K562 (cell line): ENCODE measurements at regions not wholly inside any gene's neighbourhood (a gene's known extent, or its start where the extent isn't known, plus 50 kb on each side); places are given as distances from the start of the nearest gene placed in this dataset.
A peak's percentile ranks its signal among the peaks of the same experiment; 100 is the strongest.

ENCODE experiments used
- BRF1 ChIP-seq: IDR thresholded peaks from 3 replicates; pipeline ENCODE4 v1.6.1; 2011; ENCODE audit warnings: borderline replicate concordance, mild to moderate bottlenecking; ENCODE audit not compliant: insufficient read length; ENCODE audit errors: extremely low read depth
- CBFA2T2 ChIP-seq: fragments of 450-650 bp; conservative IDR thresholded peaks from 2 replicates; pipeline ENCODE4 v1.6.1; 2017; ENCODE audit warnings: mild to moderate bottlenecking
- CEBPB ChIP-seq: fragments of 450-650 bp; IDR thresholded peaks from 2 replicates; pipeline ENCODE4 v1.6.1; 2016; ENCODE audit warnings: missing genetic modification characterization, missing compliant biosample characterization
- CTBP1 ChIP-seq: fragments of 450-650 bp; IDR thresholded peaks from 2 replicates; pipeline ENCODE4 v1.6.1; 2016; ENCODE audit warnings: borderline replicate concordance
- DDX20 ChIP-seq: fragments of 450-650 bp; IDR thresholded peaks from 2 replicates; pipeline ENCODE4 v1.6.1; 2016; ENCODE audit warnings: missing genetic modification characterization, low read depth, mild to moderate bottlenecking, missing compliant biosample characterization, moderate library complexity
- EGR1 ChIP-seq: fragments of 450-650 bp; conservative IDR thresholded peaks from 2 replicates; pipeline ENCODE4 v1.6.1; 2017; ENCODE audit warnings: mild to moderate bottlenecking
- EZH2 ChIP-seq: IDR thresholded peaks from 2 replicates; pipeline ENCODE4 v1.6.1; 2012; ENCODE audit warnings: low read depth, mild to moderate bottlenecking, inconsistent platforms, low read length, borderline replicate concordance
- NFIC ChIP-seq: fragments of 450-650 bp; IDR thresholded peaks from 2 replicates; pipeline ENCODE4 v1.6.1; 2017; ENCODE audit warnings: mild to moderate bottlenecking, inconsistent platforms
- RCOR1 ChIP-seq, 2 experiments: IDR thresholded peaks; 2 replicates each; pipeline ENCODE4 v1.6.1; 2012; ENCODE audit warnings: low read depth in 2 of 2, low read length in 2 of 2, borderline replicate concordance in 1 of 2, improper control_type of control experiment in 1 of 2
- SOX6 ChIP-seq: fragments of 450-650 bp; IDR thresholded peaks from 2 replicates; pipeline ENCODE4 v1.6.1; 2014; ENCODE audit warnings: mild to moderate bottlenecking
- TAL1 ChIP-seq: fragments of 450-650 bp; IDR thresholded peaks from 2 replicates; pipeline ENCODE4 v1.6.1; 2016; ENCODE audit warnings: mild to moderate bottlenecking
- TBP ChIP-seq: optimal IDR thresholded peaks from 2 replicates; pipeline ENCODE3; 2011; ENCODE audit warnings: low read depth, low read length, improper control_type of control experiment
- TEAD4 ChIP-seq, 2 experiments: sonication (generic) in 1 of 2; formaldehyde crosslinking in 1 of 2; IDR thresholded peaks; 2 replicates each; pipeline versions ENCODE4 v1.6.1 to v1.8.0; 2012 to 2022; ENCODE audit warnings: borderline replicate concordance in 1 of 2, inconsistent platforms in 1 of 2, low read length in 1 of 2, mild to moderate bottlenecking in 1 of 2, missing genetic modification reagents in 1 of 2
- ZNF143 ChIP-seq: sonication (generic); formaldehyde crosslinking; IDR thresholded peaks from 2 replicates; pipeline ENCODE4 v1.9.0; 2022; ENCODE audit warnings: mild to moderate bottlenecking, missing genetic modification reagents
- ZNF75A ChIP-seq: fragments of 450-650 bp; formaldehyde crosslinking; IDR thresholded peaks from 2 replicates; pipeline ENCODE4 v1.4.0; 2020; ENCODE audit warnings: mild to moderate bottlenecking
- ZNF778 ChIP-seq: fragments of 450-650 bp; formaldehyde crosslinking; IDR thresholded peaks from 2 replicates; pipeline ENCODE4 v1.4.0; 2020; ENCODE audit warnings: mild to moderate bottlenecking, moderate library complexity
- TF ChIP-seq, protein P1 (sequence below), 2 experiments: IDR thresholded peaks in 1 of 2; conservative IDR thresholded peaks in 1 of 2; 2 replicates each; pipeline ENCODE4 v1.6.1; 2016; ENCODE audit warnings: low read depth in 2 of 2, mild to moderate bottlenecking in 1 of 2, missing compliant biosample characterization in 1 of 2, missing genetic modification characterization in 1 of 2, moderate library complexity in 1 of 2
- TF ChIP-seq, protein P2 (sequence below): sonication (generic); formaldehyde crosslinking; IDR thresholded peaks from 2 replicates; pipeline ENCODE4 v1.8.0; 2022; ENCODE audit warnings: missing genetic modification reagents, mild to moderate bottlenecking, moderate library complexity, borderline replicate concordance
- TF ChIP-seq, protein P3 (sequence below): fragments of 450-650 bp; IDR thresholded peaks from 2 replicates; pipeline ENCODE4 v1.6.1; 2016
- TF ChIP-seq, protein P4 (sequence below): fragments of 200-800 bp; sonication (Bioruptor generic); IDR thresholded peaks from 2 replicates; pipeline ENCODE4 v1.6.1; 2017; ENCODE audit warnings: missing genetic modification characterization, missing compliant biosample characterization
- TF ChIP-seq, protein P5 (sequence below): sonication (generic); formaldehyde crosslinking; IDR thresholded peaks from 2 replicates; pipeline ENCODE4 v1.8.1; 2023; ENCODE audit warnings: mild to moderate bottlenecking, missing genetic modification reagents

DNA sequence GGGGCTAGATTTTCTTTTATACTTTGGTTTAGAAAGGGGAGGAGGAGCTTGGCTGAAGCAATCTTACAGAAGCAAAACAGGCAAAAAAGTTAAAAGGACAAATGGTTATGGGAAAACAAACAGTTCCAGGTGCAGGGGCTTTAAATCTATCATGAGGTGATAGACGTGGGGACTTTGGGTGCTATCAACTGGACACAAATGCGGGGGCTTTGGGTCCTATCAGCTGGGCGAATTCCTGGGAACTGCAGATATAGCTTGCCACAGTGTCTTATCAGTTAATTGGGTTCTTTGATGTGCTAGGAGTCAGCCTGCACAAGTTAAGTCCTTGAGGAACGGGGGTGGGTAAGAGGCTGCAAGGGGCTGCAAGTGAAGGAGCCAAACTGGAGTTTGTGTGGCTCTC is 260.6 kb downstream of the TUBA3C start (continued):
- TF ChIP-seq CBFA2T2 (peak; percentile 86), NFIC (peak; percentile 67), TBP (no peak), RCOR1 (IDR thresholded peaks at IDR 0.05; ENCODE audit: borderline replicate concordance in 1 of 2, low read depth in 2 of 2, low read length in 2 of 2) (peak in 1 of 2 experiments; percentile 48; a peak in 2 of 4 replicates), ZNF143 (no peak), ZNF75A (no peak), BRF1 (no peak), CTBP1 (no peak), SOX6 (peak; percentile 58), EGR1 (peak; percentile 44; the same call in 1 of the 2 replicates), TEAD4 (IDR thresholded peaks at IDR 0.05; ENCODE audit: low read length) (peak; percentile 86), TEAD4 (CRISPR knock-in tag; IDR thresholded peaks at IDR 0.05; ENCODE audit: borderline replicate concordance) (no peak), DDX20 (tag) (no peak), CEBPB (tag) (no peak), ZNF778 (CRISPR knock-in tag) (no peak), EZH2 (no peak), TAL1 (peak; percentile 82)
- TF ChIP-seq, protein P1, sequence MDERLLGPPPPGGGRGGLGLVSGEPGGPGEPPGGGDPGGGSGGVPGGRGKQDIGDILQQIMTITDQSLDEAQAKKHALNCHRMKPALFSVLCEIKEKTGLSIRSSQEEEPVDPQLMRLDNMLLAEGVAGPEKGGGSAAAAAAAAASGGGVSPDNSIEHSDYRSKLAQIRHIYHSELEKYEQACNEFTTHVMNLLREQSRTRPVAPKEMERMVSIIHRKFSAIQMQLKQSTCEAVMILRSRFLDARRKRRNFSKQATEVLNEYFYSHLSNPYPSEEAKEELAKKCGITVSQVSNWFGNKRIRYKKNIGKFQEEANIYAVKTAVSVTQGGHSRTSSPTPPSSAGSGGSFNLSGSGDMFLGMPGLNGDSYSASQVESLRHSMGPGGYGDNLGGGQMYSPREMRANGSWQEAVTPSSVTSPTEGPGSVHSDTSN (CRISPR knock-in tag; IDR thresholded peaks at IDR 0.05; ENCODE audit: low read depth) = no peak
- TF ChIP-seq, protein P1 (tag; conservative IDR thresholded peaks at IDR 0.05; ENCODE audit: low read depth) = 0 out of 2 replicates have a peak, but pooled peaks have one; percentile 14
- TF ChIP-seq, protein P2, sequence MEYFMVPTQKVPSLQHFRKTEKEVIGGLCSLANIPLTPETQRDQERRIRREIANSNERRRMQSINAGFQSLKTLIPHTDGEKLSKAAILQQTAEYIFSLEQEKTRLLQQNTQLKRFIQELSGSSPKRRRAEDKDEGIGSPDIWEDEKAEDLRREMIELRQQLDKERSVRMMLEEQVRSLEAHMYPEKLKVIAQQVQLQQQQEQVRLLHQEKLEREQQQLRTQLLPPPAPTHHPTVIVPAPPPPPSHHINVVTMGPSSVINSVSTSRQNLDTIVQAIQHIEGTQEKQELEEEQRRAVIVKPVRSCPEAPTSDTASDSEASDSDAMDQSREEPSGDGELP (CRISPR knock-in tag) = peak; percentile 30; the same call in 1 of the 2 replicates
- TF ChIP-seq, protein P3, sequence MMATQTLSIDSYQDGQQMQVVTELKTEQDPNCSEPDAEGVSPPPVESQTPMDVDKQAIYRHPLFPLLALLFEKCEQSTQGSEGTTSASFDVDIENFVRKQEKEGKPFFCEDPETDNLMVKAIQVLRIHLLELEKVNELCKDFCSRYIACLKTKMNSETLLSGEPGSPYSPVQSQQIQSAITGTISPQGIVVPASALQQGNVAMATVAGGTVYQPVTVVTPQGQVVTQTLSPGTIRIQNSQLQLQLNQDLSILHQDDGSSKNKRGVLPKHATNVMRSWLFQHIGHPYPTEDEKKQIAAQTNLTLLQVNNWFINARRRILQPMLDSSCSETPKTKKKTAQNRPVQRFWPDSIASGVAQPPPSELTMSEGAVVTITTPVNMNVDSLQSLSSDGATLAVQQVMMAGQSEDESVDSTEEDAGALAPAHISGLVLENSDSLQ = peak; percentile 50; the same call in 1 of the 2 replicates
- TF ChIP-seq, protein P4, sequence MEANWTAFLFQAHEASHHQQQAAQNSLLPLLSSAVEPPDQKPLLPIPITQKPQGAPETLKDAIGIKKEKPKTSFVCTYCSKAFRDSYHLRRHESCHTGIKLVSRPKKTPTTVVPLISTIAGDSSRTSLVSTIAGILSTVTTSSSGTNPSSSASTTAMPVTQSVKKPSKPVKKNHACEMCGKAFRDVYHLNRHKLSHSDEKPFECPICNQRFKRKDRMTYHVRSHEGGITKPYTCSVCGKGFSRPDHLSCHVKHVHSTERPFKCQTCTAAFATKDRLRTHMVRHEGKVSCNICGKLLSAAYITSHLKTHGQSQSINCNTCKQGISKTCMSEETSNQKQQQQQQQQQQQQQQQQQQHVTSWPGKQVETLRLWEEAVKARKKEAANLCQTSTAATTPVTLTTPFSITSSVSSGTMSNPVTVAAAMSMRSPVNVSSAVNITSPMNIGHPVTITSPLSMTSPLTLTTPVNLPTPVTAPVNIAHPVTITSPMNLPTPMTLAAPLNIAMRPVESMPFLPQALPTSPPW = peak; percentile 29; the same call in 1 of the 2 replicates
- TF ChIP-seq, protein P5, sequence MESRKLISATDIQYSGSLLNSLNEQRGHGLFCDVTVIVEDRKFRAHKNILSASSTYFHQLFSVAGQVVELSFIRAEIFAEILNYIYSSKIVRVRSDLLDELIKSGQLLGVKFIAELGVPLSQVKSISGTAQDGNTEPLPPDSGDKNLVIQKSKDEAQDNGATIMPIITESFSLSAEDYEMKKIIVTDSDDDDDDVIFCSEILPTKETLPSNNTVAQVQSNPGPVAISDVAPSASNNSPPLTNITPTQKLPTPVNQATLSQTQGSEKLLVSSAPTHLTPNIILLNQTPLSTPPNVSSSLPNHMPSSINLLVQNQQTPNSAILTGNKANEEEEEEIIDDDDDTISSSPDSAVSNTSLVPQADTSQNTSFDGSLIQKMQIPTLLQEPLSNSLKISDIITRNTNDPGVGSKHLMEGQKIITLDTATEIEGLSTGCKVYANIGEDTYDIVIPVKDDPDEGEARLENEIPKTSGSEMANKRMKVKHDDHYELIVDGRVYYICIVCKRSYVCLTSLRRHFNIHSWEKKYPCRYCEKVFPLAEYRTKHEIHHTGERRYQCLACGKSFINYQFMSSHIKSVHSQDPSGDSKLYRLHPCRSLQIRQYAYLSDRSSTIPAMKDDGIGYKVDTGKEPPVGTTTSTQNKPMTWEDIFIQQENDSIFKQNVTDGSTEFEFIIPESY (CRISPR knock-in tag) = no peak
